ENCODE measurements at regions not wholly inside any gene's neighbourhood (a gene's known extent, or its start where the extent isn't known, plus 50 kb on each side); places are given as distances from the start of the nearest gene placed in this dataset.

DNA sequence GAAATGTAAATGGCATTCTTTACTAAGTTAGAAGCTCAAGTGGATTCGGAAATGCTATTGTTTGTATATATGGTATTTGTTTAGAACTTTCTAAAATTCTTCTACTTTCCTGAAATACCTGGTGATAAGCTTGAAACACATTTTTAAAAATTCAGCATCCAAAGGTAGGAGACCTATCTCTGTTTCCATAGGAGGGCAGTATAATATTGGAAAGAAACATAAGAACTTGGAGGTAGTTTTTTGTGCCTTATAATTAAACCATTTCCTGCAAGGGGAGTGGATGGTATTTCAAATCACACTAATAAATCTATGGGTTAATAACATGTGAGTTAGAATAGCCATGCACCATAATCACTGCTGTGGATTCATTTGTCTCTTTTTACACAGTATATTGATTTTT, 217.4 kb upstream of the AADAT start:
- no peak for TF ChIP-seq GABPA (IDR thresholded peaks at IDR 0.05; ENCODE audit: low read depth)
- TF ChIP-seq, protein P1, sequence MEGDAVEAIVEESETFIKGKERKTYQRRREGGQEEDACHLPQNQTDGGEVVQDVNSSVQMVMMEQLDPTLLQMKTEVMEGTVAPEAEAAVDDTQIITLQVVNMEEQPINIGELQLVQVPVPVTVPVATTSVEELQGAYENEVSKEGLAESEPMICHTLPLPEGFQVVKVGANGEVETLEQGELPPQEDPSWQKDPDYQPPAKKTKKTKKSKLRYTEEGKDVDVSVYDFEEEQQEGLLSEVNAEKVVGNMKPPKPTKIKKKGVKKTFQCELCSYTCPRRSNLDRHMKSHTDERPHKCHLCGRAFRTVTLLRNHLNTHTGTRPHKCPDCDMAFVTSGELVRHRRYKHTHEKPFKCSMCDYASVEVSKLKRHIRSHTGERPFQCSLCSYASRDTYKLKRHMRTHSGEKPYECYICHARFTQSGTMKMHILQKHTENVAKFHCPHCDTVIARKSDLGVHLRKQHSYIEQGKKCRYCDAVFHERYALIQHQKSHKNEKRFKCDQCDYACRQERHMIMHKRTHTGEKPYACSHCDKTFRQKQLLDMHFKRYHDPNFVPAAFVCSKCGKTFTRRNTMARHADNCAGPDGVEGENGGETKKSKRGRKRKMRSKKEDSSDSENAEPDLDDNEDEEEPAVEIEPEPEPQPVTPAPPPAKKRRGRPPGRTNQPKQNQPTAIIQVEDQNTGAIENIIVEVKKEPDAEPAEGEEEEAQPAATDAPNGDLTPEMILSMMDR (IDR thresholded peaks at IDR 0.05; ENCODE audit: insufficient read depth, low read length) = no peak
- no peak for TF ChIP-seq POLR2AphosphoS5 (IDR thresholded peaks at IDR 0.05; ENCODE audit: low read depth)
- no peak for TF ChIP-seq SPI1 (IDR thresholded peaks at IDR 0.05; ENCODE audit: borderline replicate concordance, low read depth)
- TF ChIP-seq, protein P2, sequence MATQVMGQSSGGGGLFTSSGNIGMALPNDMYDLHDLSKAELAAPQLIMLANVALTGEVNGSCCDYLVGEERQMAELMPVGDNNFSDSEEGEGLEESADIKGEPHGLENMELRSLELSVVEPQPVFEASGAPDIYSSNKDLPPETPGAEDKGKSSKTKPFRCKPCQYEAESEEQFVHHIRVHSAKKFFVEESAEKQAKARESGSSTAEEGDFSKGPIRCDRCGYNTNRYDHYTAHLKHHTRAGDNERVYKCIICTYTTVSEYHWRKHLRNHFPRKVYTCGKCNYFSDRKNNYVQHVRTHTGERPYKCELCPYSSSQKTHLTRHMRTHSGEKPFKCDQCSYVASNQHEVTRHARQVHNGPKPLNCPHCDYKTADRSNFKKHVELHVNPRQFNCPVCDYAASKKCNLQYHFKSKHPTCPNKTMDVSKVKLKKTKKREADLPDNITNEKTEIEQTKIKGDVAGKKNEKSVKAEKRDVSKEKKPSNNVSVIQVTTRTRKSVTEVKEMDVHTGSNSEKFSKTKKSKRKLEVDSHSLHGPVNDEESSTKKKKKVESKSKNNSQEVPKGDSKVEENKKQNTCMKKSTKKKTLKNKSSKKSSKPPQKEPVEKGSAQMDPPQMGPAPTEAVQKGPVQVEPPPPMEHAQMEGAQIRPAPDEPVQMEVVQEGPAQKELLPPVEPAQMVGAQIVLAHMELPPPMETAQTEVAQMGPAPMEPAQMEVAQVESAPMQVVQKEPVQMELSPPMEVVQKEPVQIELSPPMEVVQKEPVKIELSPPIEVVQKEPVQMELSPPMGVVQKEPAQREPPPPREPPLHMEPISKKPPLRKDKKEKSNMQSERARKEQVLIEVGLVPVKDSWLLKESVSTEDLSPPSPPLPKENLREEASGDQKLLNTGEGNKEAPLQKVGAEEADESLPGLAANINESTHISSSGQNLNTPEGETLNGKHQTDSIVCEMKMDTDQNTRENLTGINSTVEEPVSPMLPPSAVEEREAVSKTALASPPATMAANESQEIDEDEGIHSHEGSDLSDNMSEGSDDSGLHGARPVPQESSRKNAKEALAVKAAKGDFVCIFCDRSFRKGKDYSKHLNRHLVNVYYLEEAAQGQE (IDR thresholded peaks at IDR 0.05; ENCODE audit: insufficient replicate concordance, low read depth) = no peak
- Histone ChIP-seq H3K27ac (replicated peaks) (no peak overlapping the region), H3K4me3 (replicated peaks; ENCODE audit: insufficient read depth, low read length) (no peak overlapping the region), H3K27me3 (ENCODE audit: insufficient read depth, poor library complexity, severe bottlenecking) (no peaks in the 10 kb centered on the region)
- DNase-seq (ENCODE audit: low read depth in 1 of 2, low spot score in 1 of 2) = no peak

DNA sequence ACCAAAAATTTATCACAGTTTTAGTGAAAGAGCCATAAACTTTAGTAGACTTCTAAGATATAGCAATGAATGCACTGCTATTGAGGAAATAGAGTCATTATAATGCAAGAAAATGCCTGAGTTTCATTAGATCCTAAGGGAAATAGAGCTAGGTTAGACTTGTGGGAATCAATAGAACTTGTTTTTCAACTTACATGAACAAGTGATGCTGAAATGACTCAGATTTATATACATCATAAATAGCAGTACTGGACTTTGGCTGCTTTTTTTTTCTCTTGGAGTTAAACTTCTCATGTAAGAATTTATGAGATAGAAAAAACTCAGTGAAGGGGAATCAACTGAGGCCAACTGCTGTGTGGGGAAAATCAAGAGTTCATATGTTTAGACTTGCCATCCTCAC, 216.5 kb upstream of the AADAT start:
- DNase-seq (ENCODE audit: low read depth in 1 of 2, low spot score in 1 of 2) = no peak
- Histone ChIP-seq H3K27ac (replicated peaks) (no peak overlapping the region), H3K4me3 (replicated peaks; ENCODE audit: insufficient read depth, low read length) (no peak overlapping the region), H3K27me3 (ENCODE audit: insufficient read depth, poor library complexity, severe bottlenecking) (no peaks in the 10 kb centered on the region)
- TF ChIP-seq SPI1 (IDR thresholded peaks at IDR 0.05; ENCODE audit: borderline replicate concordance, low read depth) (no peak), GABPA (IDR thresholded peaks at IDR 0.05; ENCODE audit: low read depth) (no peak)
- TF ChIP-seq, protein P2 (IDR thresholded peaks at IDR 0.05; ENCODE audit: insufficient replicate concordance, low read depth) = no peak
- TF ChIP-seq, protein P1 (IDR thresholded peaks at IDR 0.05; ENCODE audit: insufficient read depth, low read length) = no peak

DNA sequence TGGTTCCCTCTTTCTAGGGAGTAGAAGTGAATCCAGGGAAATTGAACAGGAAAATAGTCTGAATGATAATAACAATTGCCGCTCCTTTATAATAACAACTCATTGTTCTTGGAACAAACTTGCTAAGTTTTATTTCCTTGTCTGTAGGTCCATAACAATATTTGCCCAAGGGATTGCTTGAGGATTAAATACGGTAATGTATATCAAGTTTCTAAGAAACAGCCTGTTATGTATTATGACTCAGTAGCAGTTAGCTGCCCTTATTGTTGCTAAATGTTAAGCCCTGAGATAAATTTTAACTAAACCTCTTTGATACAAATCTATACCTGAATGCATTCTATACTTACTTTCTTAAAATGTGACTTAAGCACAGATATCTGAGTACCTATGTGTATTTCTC, 215.9 kb upstream of the AADAT start:
- Histone ChIP-seq H3K27me3 (ENCODE audit: insufficient read depth, poor library complexity, severe bottlenecking) (no peaks in the 10 kb centered on the region), H3K27ac (replicated peaks) (no peak overlapping the region), H3K4me3 (replicated peaks; ENCODE audit: insufficient read depth, low read length) (no peak overlapping the region)
- no peak for DNase-seq (ENCODE audit: low read depth in 1 of 2, low spot score in 1 of 2)
- TF ChIP-seq, protein P2 (IDR thresholded peaks at IDR 0.05; ENCODE audit: insufficient replicate concordance, low read depth) = no peak
- TF ChIP-seq GABPA (IDR thresholded peaks at IDR 0.05; ENCODE audit: low read depth) = no peak
- TF ChIP-seq, protein P1 (IDR thresholded peaks at IDR 0.05; ENCODE audit: insufficient read depth, low read length) = no peak
- no peak for TF ChIP-seq SPI1 (IDR thresholded peaks at IDR 0.05; ENCODE audit: borderline replicate concordance, low read depth)
- TF ChIP-seq POLR2AphosphoS5 (IDR thresholded peaks at IDR 0.05; ENCODE audit: low read depth) = no peak

Measured in HL-60 (cell line).